ENCODE measurements at regions not wholly inside any gene's neighbourhood (a gene's known extent, or its start where the extent isn't known, plus 50 kb on each side); places are given as distances from the start of the nearest gene placed in this dataset.

- dilution Hi-C loops (cut with MboI; ENCODE audit: extremely low pct_ligation_motif_present, low sequenced_read_pairs) (no loop called here), intact Hi-C loops (cut with micrococcal nuclease) (no loop called here)
- CTCF ChIA-PET = no interaction called here
- H3K4me1 ChIP-seq (ENCODE audit: control insufficient read depth, extremely low read depth, insufficient read depth, low read length) = no peaks in the 10 kb centered on the region
- peaks cover 3% of the 10 kb centered on the region for H3K9me3 ChIP-seq (replicated peaks; ENCODE audit: control insufficient read depth, insufficient read depth, low read length)
- no peaks in the 10 kb centered on the region for H3K36me3 ChIP-seq (ENCODE audit: control insufficient read depth in 2 of 2, extremely low read depth in 1 of 2, insufficient read depth in 2 of 2, low read length in 2 of 2)
- H3K4me3 ChIP-seq (replicated peaks in 1 of 3; ENCODE audit: insufficient read depth in 1 of 3, low read depth in 1 of 3, low read length in 3 of 3) = no peak overlapping the region
- DNase-seq (ENCODE audit: low read depth, low spot score) (no peak), FAIRE-seq (no peak)
- no peaks in the 10 kb centered on the region for H3K27me3 ChIP-seq (ENCODE audit: control insufficient read depth in 2 of 2, insufficient read depth in 2 of 2, low read length in 2 of 2)
- H3K9me1 ChIP-seq (replicated peaks; ENCODE audit: control insufficient read depth, extremely low read depth, insufficient read depth, low read length) = no peaks in the 10 kb centered on the region
- BruUV-seq (replicated peaks) = no TSS peak
- TF ChIP-seq GATA2 (IDR thresholded peaks at IDR 0.05; ENCODE audit: insufficient read depth, insufficient read length, low read depth, low read length) (no peak), POLR2AphosphoS5 (IDR thresholded peaks at IDR 0.05; ENCODE audit: insufficient read depth, low read depth, low read length) (no peak), EZH2 (IDR thresholded peaks at IDR 0.05; ENCODE audit: borderline replicate concordance, low read depth, low read length, severe bottlenecking) (no peak), MYC (IDR thresholded peaks at IDR 0.05; ENCODE audit: low read depth, low read length) (no peak), MAX (IDR thresholded peaks at IDR 0.05; ENCODE audit: insufficient read depth, insufficient read length) (no peak), JUN (IDR thresholded peaks at IDR 0.05; ENCODE audit: borderline replicate concordance, insufficient read depth, insufficient read length, low read depth) (no peak), CTCF (IDR thresholded peaks at IDR 0.05; ENCODE audit: extremely low read depth in 1 of 2, insufficient read depth in 1 of 2, low read depth in 1 of 2, low read length in 2 of 2) (no peak), FOS (IDR thresholded peaks at IDR 0.05; ENCODE audit: borderline replicate concordance, insufficient read depth, low read length) (no peak), POLR2A (IDR thresholded peaks at IDR 0.05; ENCODE audit: low read depth, low read length) (no peak)
- no peak overlapping the region for H3K4me2 ChIP-seq (ENCODE audit: insufficient read depth, low read length)
- no peaks in the 10 kb centered on the region for H4K20me1 ChIP-seq (replicated peaks; ENCODE audit: control insufficient read depth, extremely low read depth, insufficient read depth, low read length)
- H3K27ac ChIP-seq (ENCODE audit: insufficient read depth, low read depth, low read length) = no peak overlapping the region
- no peak overlapping the region for H2AFZ ChIP-seq (ENCODE audit: low read depth, low read length)
- POLR2A ChIA-PET = no interaction called here
- no peaks in the 10 kb centered on the region for H3K79me2 ChIP-seq (ENCODE audit: control insufficient read depth, insufficient read depth, low read length)
- H3K9ac ChIP-seq (replicated peaks; ENCODE audit: extremely low read depth, insufficient read depth, low read length) = no peak overlapping the region
These were observed 97.1 kb upstream of the HS3ST3A1 start for GRCh38 chr17:13698832-13699231.

All from endothelial cell of umbilical vein (primary cell).